ENCODE measurements at regions not wholly inside any gene's neighbourhood (a gene's known extent, or its start where the extent isn't known, plus 50 kb on each side); places are given as distances from the start of the nearest gene placed in this dataset.

- no peak for DNase-seq
Observed at GRCh38 chr1:80673935-80674597, 1126.7 kb upstream of the ADGRL2 start.

- DNase-seq: no peak
Observed at GRCh38 chr1:80668372-80668771, 1132.4 kb upstream of the ADGRL2 start.

- DNase-seq: no peak
Observed at GRCh38 chr1:80666073-80666472, 1134.7 kb upstream of the ADGRL2 start.

GRCh38 chr1:80659161-80659560 lies 1141.6 kb upstream of the ADGRL2 start:
- no peak for DNase-seq

- DNase-seq: no peak
Observed at GRCh38 chr1:80657707-80658106, 1143.0 kb upstream of the ADGRL2 start.

GRCh38 chr1:80657044-80657643 lies 1143.6 kb upstream of the ADGRL2 start:
- no peak for DNase-seq

GRCh38 chr1:80656641-80657040 lies 1144.1 kb upstream of the ADGRL2 start:
- no peak for DNase-seq

GRCh38 chr1:80656014-80656636 lies 1144.6 kb upstream of the ADGRL2 start:
- DNase-seq: no peak

GRCh38 chr1:80646053-80646452 lies 1154.7 kb upstream of the ADGRL2 start:
- DNase-seq: no peak

- DNase-seq: no peak
Observed at GRCh38 chr1:80645621-80646020, 1155.1 kb upstream of the ADGRL2 start.

- DNase-seq: no peak
Observed at GRCh38 chr1:80640978-80641377, 1159.8 kb upstream of the ADGRL2 start.

GRCh38 chr1:80639777-80640533 lies 1160.8 kb upstream of the ADGRL2 start:
- DNase-seq: no peak

GRCh38 chr1:80633947-80634706 lies 1166.6 kb upstream of the ADGRL2 start:
- no peak for DNase-seq

GRCh38 chr1:80632284-80632683 lies 1168.5 kb upstream of the ADGRL2 start:
- DNase-seq: no peak

GRCh38 chr1:80629304-80629837 lies 1171.4 kb upstream of the ADGRL2 start:
- DNase-seq: no peak

- no peak for DNase-seq
Observed at GRCh38 chr1:80624682-80625081, 1176.1 kb upstream of the ADGRL2 start.

GRCh38 chr1:80607064-80607463 lies 1193.7 kb upstream of the ADGRL2 start:
- DNase-seq: no peak

- DNase-seq: no peak
Observed at GRCh38 chr1:80594013-80594412, 1206.7 kb upstream of the ADGRL2 start.

- DNase-seq: no peak
Observed at GRCh38 chr1:80593197-80593596, 1207.5 kb upstream of the ADGRL2 start.

GRCh38 chr1:80582980-80583379 lies 1217.8 kb upstream of the ADGRL2 start:
- no peak for DNase-seq

- no peak for DNase-seq
Observed at GRCh38 chr1:80579055-80579454, 1221.7 kb upstream of the ADGRL2 start.

GRCh38 chr1:80566867-80567266 lies 1233.9 kb upstream of the ADGRL2 start:
- DNase-seq: no peak

- DNase-seq: no peak
Observed at GRCh38 chr1:80566123-80566522, 1234.6 kb upstream of the ADGRL2 start.
